SU-DHL-6 (cell line): ENCODE measurements at regions not wholly inside any gene's neighbourhood (a gene's known extent, or its start where the extent isn't known, plus 50 kb on each side); places are given as distances from the start of the nearest gene placed in this dataset.

Experiments used
- EZH2phosphoT487 ChIP-seq: fragments of 200-600 bp; sonication (generic), shearing (Covaris generic); conservative IDR thresholded peaks from 2 replicates; pipeline ENCODE4 v1.6.1; 2018; ENCODE audit warnings: mild to moderate bottlenecking, antibody characterized with exemption, low read length, moderate library complexity, mixed read lengths
- TF ChIP-seq, protein P1 (sequence below): fragments of 200-600 bp; sonication (generic); IDR thresholded peaks from one replicate; pipeline ENCODE4 v1.5.1; 2017; ENCODE audit warnings: antibody characterized with exemption, mild to moderate bottlenecking, low read length, moderate library complexity; ENCODE audit not compliant: insufficient read depth, poor library complexity, severe bottlenecking

DNA sequence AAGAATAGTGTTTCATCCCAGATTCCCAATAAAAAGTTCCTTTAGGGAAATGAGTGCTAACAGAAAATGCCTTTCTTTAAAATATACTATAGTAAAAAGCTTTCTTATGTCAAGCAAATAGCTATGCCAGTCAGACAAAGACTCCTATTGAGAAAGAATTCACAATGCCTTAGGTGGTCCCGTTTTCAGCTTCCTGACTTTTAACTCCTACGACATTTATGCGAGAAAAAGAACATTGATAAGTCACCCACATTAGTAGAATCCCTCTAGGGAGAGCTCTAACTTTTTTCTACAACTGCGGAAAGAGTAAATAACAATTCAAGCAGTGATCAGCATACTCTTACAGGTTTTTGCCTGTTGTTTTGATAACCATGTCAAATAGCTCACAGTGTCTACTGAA, 750.8 kb upstream of the ACVR2A start:
- TF ChIP-seq, protein P1, sequence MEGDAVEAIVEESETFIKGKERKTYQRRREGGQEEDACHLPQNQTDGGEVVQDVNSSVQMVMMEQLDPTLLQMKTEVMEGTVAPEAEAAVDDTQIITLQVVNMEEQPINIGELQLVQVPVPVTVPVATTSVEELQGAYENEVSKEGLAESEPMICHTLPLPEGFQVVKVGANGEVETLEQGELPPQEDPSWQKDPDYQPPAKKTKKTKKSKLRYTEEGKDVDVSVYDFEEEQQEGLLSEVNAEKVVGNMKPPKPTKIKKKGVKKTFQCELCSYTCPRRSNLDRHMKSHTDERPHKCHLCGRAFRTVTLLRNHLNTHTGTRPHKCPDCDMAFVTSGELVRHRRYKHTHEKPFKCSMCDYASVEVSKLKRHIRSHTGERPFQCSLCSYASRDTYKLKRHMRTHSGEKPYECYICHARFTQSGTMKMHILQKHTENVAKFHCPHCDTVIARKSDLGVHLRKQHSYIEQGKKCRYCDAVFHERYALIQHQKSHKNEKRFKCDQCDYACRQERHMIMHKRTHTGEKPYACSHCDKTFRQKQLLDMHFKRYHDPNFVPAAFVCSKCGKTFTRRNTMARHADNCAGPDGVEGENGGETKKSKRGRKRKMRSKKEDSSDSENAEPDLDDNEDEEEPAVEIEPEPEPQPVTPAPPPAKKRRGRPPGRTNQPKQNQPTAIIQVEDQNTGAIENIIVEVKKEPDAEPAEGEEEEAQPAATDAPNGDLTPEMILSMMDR, result no peak
- TF ChIP-seq EZH2phosphoT487, result no peak
